DOHH2 (cell line): ENCODE measurements at regions not wholly inside any gene's neighbourhood (a gene's known extent, or its start where the extent isn't known, plus 50 kb on each side); places are given as distances from the start of the nearest gene placed in this dataset.

ENCODE experiments used
- H3F3A ChIP-seq: fragments of 200-600 bp; sonication (generic), shearing (Covaris generic); 2 replicates; pipeline ENCODE4 v1.6.0; 2016; ENCODE audit warnings: antibody characterized with exemption, mild to moderate bottlenecking; ENCODE audit not compliant: control insufficient read depth, insufficient read depth
- H3K27ac ChIP-seq: fragments of 200-600 bp; sonication (generic); 2 replicates; pipeline ENCODE4 v1.5.1; 2014; ENCODE audit warnings: low read depth, mild to moderate bottlenecking, low read length, moderate library complexity
- H3K27me3 ChIP-seq: fragments of 200-600 bp; sonication (generic); 2 replicates; pipeline ENCODE4 v1.6.1; 2014; ENCODE audit warnings: mild to moderate bottlenecking, low read length, mixed read lengths; ENCODE audit not compliant: control insufficient read depth
- H3K36me3 ChIP-seq: fragments of 200-600 bp; sonication (generic); 2 replicates; pipeline ENCODE4 v1.6.1; 2014; ENCODE audit warnings: mild to moderate bottlenecking, low read length, moderate library complexity, mixed read lengths; ENCODE audit not compliant: control insufficient read depth
- H3K4me1 ChIP-seq: fragments of 200-600 bp; sonication (generic); 2 replicates; pipeline ENCODE4 v1.6.1; 2014; ENCODE audit warnings: mild to moderate bottlenecking, low read length, mixed read lengths; ENCODE audit not compliant: control insufficient read depth
- H3K4me2 ChIP-seq: fragments of 200-600 bp; sonication (generic); 2 replicates; pipeline ENCODE4 v1.6.0; 2014; ENCODE audit warnings: mild to moderate bottlenecking, low read length, moderate library complexity
- H3K4me3 ChIP-seq: fragments of 200-600 bp; sonication (generic); 2 replicates; pipeline ENCODE4 v1.5.1; 2014; ENCODE audit warnings: mild to moderate bottlenecking, low read length, mixed read lengths
- H3K79me2 ChIP-seq: fragments of 200-600 bp; sonication (generic); 2 replicates; pipeline ENCODE4 v1.6.1; 2014; ENCODE audit warnings: mild to moderate bottlenecking, low read length, mixed read lengths; ENCODE audit not compliant: control insufficient read depth
- H3K9me2 ChIP-seq: fragments of 200-600 bp; sonication (generic); replicated peaks from 2 replicates; pipeline ENCODE4 v1.6.1; 2014; ENCODE audit warnings: mild to moderate bottlenecking, low read length, mixed read lengths; ENCODE audit not compliant: control insufficient read depth
- H3K9me3 ChIP-seq: fragments of 200-600 bp; sonication (generic); 2 replicates; pipeline ENCODE4 v1.6.1; 2014; ENCODE audit warnings: antibody characterized with exemption, low read length, mixed read lengths; ENCODE audit not compliant: control insufficient read depth, insufficient read depth
- H4K20me1 ChIP-seq: fragments of 200-600 bp; sonication (generic); 2 replicates; pipeline ENCODE4 v1.6.0; 2014; ENCODE audit warnings: low read depth, mild to moderate bottlenecking, antibody characterized with exemption, low read length, moderate library complexity; ENCODE audit not compliant: control insufficient read depth, insufficient read depth
- EZH2phosphoT487 ChIP-seq: fragments of 200-600 bp; sonication (generic); IDR thresholded peaks from 2 replicates; pipeline ENCODE4 v1.6.1; 2017; ENCODE audit warnings: borderline replicate concordance, mild to moderate bottlenecking, antibody characterized with exemption, low read length, moderate library complexity, mixed read lengths
- TF ChIP-seq, protein P1 (sequence below): fragments of 200-600 bp; sonication (generic); IDR thresholded peaks from one replicate; pipeline ENCODE4 v1.5.1; 2014; ENCODE audit warnings: antibody characterized with exemption, mild to moderate bottlenecking, low read depth, low read length; ENCODE audit not compliant: poor library complexity, severe bottlenecking

DNA sequence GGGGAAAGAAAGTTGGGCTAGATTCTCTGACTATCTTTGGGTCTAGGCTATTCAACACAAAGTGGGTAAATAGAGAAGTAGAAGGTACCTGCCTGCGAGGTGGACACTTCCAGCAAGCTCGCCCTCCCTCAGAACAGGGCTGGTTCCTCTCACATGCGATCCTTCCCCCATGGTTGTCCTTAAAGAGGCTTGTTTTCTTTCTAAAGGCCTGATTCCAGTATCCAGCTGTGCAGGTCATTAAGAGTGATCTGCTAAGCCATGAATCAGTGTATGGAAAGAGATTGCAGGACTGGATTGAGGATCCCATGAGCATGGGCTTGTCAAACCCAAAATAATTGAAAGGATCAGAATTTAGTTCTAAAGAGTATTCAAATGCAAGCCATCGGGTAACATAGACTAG is 189.0 kb downstream of the URB2 start:
- Histone ChIP-seq H3K36me3 (no peaks in the 10 kb centered on the region), H3F3A (no peaks in the 10 kb centered on the region), H3K27ac (no peak overlapping the region), H3K4me1 (no peaks in the 10 kb centered on the region), H3K4me3 (no peak overlapping the region), H3K9me2 (no peaks in the 10 kb centered on the region), H4K20me1 (no peaks in the 10 kb centered on the region), H3K9me3 (no peaks in the 10 kb centered on the region), H3K4me2 (no peak overlapping the region), H3K27me3 (peaks cover 25% of the 10 kb centered on the region), H3K79me2 (no peaks in the 10 kb centered on the region)
- TF ChIP-seq, protein P1, sequence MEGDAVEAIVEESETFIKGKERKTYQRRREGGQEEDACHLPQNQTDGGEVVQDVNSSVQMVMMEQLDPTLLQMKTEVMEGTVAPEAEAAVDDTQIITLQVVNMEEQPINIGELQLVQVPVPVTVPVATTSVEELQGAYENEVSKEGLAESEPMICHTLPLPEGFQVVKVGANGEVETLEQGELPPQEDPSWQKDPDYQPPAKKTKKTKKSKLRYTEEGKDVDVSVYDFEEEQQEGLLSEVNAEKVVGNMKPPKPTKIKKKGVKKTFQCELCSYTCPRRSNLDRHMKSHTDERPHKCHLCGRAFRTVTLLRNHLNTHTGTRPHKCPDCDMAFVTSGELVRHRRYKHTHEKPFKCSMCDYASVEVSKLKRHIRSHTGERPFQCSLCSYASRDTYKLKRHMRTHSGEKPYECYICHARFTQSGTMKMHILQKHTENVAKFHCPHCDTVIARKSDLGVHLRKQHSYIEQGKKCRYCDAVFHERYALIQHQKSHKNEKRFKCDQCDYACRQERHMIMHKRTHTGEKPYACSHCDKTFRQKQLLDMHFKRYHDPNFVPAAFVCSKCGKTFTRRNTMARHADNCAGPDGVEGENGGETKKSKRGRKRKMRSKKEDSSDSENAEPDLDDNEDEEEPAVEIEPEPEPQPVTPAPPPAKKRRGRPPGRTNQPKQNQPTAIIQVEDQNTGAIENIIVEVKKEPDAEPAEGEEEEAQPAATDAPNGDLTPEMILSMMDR: no peak
- no peak for TF ChIP-seq EZH2phosphoT487

DNA sequence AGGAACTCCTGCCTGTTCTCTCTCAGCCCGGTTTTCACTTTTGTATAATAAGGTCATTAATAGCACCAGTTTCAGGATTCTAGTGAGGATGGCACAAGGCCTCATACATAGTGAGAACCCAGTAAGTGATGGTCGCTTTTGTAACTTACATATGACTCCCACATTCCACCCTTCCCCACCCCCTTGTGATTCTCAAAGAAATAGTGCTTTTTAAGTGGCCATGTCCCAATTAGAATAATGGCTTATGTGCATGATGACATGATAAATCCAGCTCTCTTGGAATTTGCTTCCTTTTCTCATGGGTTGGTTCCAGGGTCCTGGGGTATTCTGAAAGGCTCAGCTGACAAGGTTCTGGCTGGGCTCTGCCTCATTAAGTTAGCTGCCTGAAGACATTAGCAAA is 189.9 kb downstream of the URB2 start:
- no peaks in the 10 kb centered on the region for H3K9me3 ChIP-seq
- H3K27me3 ChIP-seq: peaks cover 25% of the 10 kb centered on the region
- H3K27ac ChIP-seq: no peak overlapping the region
- H3K79me2 ChIP-seq: no peaks in the 10 kb centered on the region
- no peaks in the 10 kb centered on the region for H3F3A ChIP-seq
- TF ChIP-seq, protein P1: no peak
- TF ChIP-seq EZH2phosphoT487: no peak
- H3K4me3 ChIP-seq: no peak overlapping the region
- no peaks in the 10 kb centered on the region for H4K20me1 ChIP-seq
- H3K4me1 ChIP-seq: no peaks in the 10 kb centered on the region
- H3K36me3 ChIP-seq: no peaks in the 10 kb centered on the region
- H3K9me2 ChIP-seq: no peaks in the 10 kb centered on the region
- no peak overlapping the region for H3K4me2 ChIP-seq

DNA sequence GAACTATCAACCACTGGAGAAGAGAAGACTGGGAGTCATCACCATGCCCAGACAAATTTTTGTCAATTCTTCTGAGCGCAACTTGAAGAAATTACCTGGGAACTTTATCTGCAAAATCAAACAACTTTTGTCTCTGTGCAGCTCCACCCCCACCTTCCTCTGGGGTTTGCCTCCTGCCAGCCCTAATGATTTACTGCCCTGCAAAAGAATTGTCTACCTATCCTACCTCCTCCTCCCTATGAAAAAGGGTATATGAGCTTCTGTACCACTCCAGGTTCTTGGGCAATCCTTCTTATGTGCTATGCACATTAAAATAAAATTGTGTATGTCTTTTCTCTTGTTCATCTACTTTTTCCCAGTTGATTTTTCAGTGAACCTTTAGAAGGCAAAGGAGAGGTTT is 191.9 kb downstream of the URB2 start:
- Histone ChIP-seq H3K4me2 (no peak overlapping the region), H4K20me1 (no peaks in the 10 kb centered on the region), H3F3A (no peaks in the 10 kb centered on the region), H3K4me1 (no peaks in the 10 kb centered on the region), H3K27ac (no peak overlapping the region), H3K4me3 (no peak overlapping the region), H3K79me2 (no peaks in the 10 kb centered on the region), H3K36me3 (no peaks in the 10 kb centered on the region), H3K9me2 (no peaks in the 10 kb centered on the region), H3K9me3 (no peaks in the 10 kb centered on the region), H3K27me3 (peaks cover 28% of the 10 kb centered on the region)
- TF ChIP-seq, protein P1: no peak
- TF ChIP-seq EZH2phosphoT487: no peak

DNA sequence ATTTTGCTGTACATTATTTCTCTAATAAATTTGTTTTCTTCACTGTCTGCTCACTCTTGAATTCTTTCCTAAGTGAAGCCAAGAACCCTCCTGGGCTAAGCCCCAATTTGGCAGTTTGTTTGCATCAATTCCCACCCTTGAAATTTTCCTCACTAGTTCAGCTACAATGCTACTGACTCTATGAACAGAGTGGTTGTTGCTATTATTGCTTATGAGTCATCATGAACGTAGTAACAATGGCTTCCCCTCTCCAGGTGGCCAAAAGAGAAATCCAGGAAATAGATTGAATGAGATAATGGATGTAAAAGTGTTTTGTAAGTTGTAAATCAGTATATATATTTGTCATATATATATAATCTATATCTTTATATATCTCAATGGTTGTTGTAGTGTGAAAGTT is 193.0 kb downstream of the URB2 start:
- Histone ChIP-seq H3F3A (no peaks in the 10 kb centered on the region), H3K36me3 (no peaks in the 10 kb centered on the region), H3K9me2 (no peaks in the 10 kb centered on the region)

More for the DNA sequence above, 193.0 kb downstream of the URB2 start:
- Histone ChIP-seq H3K4me3 (no peak overlapping the region), H3K9me3 (no peaks in the 10 kb centered on the region), H4K20me1 (no peaks in the 10 kb centered on the region), H3K79me2 (no peaks in the 10 kb centered on the region), H3K27me3 (peaks cover 28% of the 10 kb centered on the region), H3K4me1 (no peaks in the 10 kb centered on the region), H3K4me2 (no peak overlapping the region), H3K27ac (no peak overlapping the region)
- TF ChIP-seq EZH2phosphoT487: no peak
- TF ChIP-seq, protein P1: no peak
